Activated CD4-positive, alpha-beta T cell treated with anti-CD3 and anti-CD28 coated beads, Interleukin-2, amount 50 U/mL, for 1 hour (primary cell): ENCODE measurements at regions not wholly inside any gene's neighbourhood (a gene's known extent, or its start where the extent isn't known, plus 50 kb on each side); places are given as distances from the start of the nearest gene placed in this dataset.

Experiments
- DNase-seq: peaks from one replicate; pipeline ENCODE4 v3.0.0-alpha.2; 2020

GRCh38 chr4:181193131-181193930 is 1049.9 kb upstream of the TENM3 start:
- DNase-seq = no peak

- DNase-seq = no peak
Observed at GRCh38 chr4:181194096-181194495, 1049.1 kb upstream of the TENM3 start.

DNA sequence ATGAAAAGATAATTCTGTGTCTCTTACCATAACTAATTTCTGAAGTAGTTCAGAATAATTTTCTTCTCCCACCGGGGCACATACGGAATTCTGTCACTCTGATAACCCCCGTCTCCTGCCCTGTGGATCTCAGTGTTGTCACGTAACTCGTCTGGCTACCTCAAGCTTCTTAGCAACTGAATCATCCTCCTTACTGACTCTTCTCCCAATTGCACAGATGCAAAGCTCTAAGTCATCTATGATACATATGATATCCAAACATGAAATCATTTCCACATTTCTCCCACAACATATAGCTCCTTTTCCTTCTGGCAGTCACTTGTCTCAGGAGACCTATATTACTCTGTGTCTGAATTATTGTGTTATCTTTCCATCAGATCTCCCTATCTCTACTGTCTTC is 1043.1 kb upstream of the TENM3 start:
- DNase-seq = no peak

- DNase-seq = no peak
Observed at GRCh38 chr4:181202240-181202639, 1041.0 kb upstream of the TENM3 start.

DNA sequence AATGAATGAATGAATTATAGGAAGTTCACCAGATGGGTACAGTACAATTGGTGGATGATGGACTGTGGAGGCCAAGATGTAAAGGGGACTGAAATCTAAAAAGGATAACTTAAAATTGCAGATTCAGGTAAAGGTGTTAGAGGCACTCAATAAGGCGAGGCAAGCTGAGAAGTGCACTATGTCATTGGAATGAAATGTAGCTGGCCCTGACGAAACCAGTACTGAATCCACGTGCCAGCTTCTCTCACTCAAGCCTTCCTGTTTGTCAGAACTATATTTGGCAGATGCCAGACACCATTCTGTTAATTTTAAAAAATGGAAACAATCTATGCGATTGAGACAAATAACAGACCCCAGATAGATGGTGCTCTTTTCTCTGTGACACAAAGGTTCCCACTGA is 1039.1 kb upstream of the TENM3 start:
- no peak for DNase-seq

GRCh38 chr4:181213551-181213950 is 1029.7 kb upstream of the TENM3 start:
- DNase-seq = no peak

DNA sequence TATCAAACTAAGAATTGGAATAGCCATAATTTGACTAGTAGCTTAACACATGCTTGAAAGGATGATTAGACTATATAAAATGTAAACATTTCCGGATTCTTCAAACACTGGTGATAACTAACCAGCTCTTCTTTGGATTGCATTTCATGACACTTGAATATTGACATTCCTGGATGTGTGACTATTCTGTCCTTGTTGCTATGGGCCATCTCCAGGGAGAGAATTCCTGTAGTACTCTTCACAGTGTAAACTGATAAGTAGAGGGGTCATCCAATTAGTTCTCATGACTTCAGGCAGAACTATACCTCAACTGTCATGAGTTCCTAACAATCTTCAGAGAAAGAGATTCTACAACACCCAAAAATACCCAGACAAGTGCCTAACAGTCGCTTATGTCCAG is 1026.7 kb upstream of the TENM3 start:
- no peak for DNase-seq

GRCh38 chr4:181219783-181220416 is 1023.3 kb upstream of the TENM3 start:
- no peak for DNase-seq

GRCh38 chr4:181224852-181225251 is 1018.4 kb upstream of the TENM3 start:
- no peak for DNase-seq

DNA sequence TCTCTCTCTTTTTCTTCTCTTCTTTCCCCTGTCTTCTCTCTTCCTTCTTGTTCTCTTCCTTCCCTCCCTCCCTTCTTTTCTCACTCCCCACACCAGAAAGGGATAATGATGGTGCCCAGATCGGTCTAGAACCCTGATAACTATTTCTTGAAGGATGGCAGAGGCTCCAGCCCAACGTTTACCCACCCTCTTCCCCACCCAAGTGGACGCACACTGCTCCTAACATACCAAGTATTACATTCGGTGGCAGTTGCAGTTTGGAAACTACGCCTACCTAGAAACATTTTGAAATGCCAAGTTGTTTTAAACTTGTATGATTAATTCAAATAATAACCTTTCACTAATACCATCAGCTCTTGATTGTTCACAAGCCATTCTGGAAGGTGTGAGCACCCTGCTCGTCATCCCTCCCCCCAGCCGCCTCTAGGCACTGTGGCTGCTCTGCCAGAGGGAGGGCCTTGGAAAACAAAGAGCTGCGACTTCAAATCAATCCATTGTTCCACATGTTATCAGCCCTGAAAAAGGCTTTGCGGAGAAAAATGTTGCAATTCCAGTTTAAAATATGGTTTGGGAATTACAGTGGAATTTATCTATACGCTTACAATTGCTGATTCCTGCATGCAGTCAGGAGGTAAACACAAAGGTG is 1017.5 kb upstream of the TENM3 start:
- DNase-seq = no peak

DNA sequence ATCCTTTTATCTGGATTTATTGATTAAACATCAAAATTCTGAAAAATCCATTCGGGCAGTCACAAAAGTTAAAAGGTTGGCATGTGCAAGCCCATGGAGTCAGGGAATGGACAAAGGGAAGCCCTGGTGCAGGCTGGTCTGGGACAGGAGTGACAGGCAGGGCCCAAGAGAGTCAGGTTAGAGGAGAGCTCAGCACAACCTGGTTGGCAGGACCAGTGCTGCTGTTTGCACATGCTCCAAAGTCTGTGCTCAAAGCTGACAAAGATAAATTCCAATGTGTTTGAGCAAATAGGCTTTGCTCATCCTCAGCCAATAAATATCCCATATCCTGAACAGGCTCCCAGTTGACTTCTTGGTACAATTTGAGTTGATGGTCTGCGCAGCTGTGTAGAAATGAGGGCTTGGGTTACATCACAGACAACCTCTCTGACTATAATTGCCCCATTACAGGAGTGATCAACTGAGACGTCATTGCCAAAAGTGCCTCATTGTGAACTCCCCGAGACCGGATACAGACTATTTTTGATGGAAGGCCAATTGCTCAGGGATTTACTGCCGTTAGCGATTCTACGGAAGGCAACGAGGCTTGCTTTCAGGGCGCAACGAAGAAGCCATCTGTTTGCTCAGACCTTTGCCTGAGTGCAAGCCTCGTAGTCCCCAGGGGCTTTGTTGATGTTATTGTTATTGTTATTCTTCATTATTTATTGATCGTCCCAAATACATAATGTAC is 1008.1 kb upstream of the TENM3 start:
- DNase-seq = no peak

- DNase-seq = no peak
Observed at GRCh38 chr4:181245326-181245725, 997.9 kb upstream of the TENM3 start.

GRCh38 chr4:181249031-181249430 is 994.2 kb upstream of the TENM3 start:
- no peak for DNase-seq

DNA sequence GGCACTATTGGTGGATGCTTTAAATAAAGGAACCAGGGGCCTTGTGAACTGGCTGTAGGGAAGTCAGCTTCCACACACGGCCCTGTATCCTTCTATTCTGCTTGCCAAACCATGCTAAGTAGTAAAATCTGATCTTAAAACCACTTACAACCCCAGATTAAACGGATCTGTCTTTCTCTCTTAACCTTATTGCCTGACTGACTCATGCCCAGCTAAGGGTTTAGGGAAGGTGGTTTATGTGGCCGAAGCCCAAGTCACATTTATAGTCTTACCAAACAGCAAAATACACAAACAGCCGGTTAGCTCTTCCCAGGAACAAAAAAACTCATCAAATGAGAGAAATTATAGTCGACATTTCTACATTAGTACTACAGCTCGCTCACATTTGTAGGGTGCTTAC is 988.4 kb upstream of the TENM3 start:
- DNase-seq = no peak

DNA sequence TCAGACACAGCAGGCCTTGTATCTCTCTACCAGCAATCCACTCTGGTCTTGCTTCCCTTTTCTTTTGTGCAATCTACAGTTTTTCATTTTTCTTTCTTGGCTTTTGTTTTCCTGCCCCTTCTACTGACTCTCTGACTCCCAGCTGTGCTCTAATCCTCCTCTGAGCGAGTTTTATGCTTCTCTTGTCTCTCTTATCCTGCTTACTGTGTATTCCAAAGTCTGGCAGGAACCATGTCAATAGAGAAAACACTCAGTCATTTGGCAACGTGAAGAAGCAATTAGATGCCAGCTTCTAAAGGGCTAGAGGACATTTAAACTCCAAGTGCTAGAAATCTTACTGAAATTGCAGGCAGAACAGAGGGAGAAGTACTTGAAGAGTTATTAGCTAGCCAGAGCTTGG is 984.6 kb upstream of the TENM3 start:
- DNase-seq = no peak

GRCh38 chr4:181259081-181259709 is 984.0 kb upstream of the TENM3 start:
- no peak for DNase-seq

- DNase-seq = no peak
Observed at GRCh38 chr4:181261279-181261678, 981.9 kb upstream of the TENM3 start.

GRCh38 chr4:181264893-181265292 is 978.3 kb upstream of the TENM3 start:
- DNase-seq = no peak

DNA sequence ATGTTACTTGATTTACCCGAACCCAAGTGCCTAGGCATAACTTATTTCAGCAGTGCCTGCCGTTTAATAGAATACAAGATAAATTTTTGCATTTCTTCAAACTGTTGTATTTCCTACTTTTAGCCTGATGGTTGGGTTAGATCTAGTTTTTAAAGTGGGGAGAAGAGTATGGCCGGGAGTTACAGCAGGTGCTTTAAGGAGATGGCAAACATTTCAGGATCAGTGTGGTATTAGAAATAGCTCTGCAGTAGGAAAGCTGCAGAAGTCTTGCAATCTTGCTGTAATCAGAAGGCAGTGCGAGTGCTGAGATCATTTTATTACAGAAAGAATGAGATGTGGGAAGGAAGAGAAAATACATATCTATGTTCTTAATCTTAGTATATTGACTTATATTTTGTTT is 977.8 kb upstream of the TENM3 start:
- DNase-seq = no peak

GRCh38 chr4:181271116-181271640 is 972.0 kb upstream of the TENM3 start:
- DNase-seq = no peak

GRCh38 chr4:181272422-181272821 is 970.8 kb upstream of the TENM3 start:
- DNase-seq = no peak

- no peak for DNase-seq
Observed at GRCh38 chr4:181278941-181279340, 964.3 kb upstream of the TENM3 start.

DNA sequence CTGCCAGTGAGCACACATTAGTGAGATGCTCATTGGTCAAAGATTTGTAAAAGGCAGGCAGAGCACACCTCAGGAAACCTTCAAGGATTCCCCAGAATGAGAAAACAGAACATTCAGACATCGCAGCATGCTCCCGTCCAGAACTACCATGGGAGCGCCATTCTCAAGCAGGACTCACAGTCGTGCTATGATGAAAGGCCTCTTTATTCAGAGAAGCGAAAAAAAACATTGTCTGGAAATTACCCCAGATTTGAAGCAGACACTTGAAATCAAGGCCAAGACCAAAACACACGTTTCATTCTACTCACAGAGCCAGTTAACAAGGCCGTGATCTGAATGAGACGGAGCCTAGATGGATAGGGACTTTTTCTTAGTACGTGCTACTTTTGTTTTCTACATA is 961.8 kb upstream of the TENM3 start:
- DNase-seq = no peak
